SK-N-DZ (cell line): ENCODE measurements at regions not wholly inside any gene's neighbourhood (a gene's known extent, or its start where the extent isn't known, plus 50 kb on each side); places are given as distances from the start of the nearest gene placed in this dataset.
"Not testable (repeated sequence)": the region's sequence is repeated elsewhere in the genome, so short reads cannot be mapped to it uniquely, and the experiment has no call there.

Source experiments
- DNase-seq: peaks from one replicate; pipeline ENCODE4 v3.0.0-alpha.2; 2015; ENCODE audit warnings: low spot score

DNA sequence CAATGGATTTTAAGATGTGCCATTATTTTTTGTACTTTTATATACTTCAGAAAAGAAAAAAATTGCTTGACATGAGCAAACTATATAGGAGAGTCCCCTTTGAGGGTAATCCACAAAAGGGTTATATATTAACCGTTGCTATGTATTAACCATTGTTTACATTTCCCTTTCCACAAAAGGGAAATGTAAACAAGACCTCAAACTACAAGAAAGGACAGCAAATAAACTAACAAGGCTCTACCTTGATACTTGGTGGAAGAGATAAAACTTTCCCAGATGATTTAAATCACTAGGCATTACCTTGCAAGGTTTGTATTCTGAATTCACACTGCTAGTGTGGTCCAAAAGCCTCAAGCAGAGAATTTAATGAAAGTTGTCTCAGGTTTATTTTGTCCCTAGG, 616.3 kb upstream of the BCHE start:
- DNase-seq, result no peak

DNA sequence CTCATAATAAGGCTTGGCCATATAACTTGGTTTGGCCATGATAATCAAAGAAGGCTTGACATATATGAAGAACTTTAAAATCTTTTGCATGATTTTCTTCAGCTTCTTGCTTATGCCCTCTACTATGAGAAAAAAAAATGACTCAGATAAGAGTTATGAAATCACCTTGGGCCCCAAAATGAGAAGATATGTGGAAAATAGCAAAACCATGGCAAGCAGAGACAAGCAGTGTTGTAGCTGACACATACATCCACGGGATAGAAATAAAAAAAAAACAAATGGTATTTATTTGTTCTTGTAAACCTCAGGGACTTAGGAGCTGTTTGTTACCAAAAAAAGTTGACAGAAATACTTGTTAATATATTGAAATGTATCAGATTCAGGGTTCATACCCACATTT, 614.8 kb upstream of the BCHE start:
- DNase-seq, result no peak

DNA sequence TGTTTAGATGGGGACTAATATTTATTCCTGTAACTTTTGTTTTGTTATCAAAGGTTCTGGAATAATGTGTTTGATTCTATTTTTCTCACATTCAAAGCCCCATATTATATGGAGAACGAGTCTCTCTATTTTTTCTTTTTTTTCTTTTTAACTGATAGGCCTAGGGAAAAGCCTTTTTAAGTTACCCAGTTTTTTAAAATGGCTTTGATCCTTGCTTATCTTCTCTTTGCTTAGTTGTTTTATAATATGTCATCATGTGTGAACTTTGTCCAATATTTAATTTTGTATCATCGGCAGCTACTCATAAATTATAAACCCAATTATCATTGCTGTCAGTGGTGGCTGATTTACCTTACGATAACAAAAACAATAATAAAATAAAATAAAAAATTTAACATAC, 610.3 kb upstream of the BCHE start:
- no peak for DNase-seq

DNA sequence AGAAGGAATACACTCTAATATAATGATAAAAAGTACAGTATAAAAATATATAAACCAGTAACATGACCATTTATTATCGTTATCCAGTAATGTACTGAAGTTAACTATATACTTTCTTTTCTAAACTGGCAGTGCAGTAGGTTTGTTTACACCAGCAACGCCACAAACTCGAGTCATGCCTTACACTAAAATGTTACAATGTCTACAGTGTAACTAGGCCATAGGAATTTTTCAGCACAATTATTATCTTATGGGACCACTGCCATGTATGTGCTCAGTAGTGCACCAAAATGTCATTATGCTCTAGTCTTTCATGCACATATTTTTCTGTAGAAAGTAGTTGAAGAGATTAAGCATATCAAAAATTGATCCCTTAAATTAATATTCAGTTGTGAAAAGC, 609.8 kb upstream of the BCHE start:
- DNase-seq, result no peak

DNA sequence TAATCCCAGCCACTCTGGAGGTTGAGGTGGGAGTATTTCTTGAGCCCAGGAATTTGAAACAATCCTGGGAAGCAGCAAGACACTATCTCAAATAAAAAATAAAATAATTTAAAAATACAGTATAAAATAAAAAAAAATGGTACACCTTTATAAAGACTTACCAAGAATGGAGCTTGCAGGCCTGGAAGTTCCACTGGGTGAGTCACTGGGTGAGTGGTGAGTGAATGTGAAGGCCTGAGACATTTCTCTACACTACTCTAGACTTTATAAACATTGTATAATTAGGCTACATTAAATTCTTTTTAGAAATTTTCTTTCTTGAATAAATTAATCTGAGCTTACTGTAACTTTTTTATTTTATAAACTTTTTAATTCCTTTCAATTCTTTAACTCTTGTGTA, 609.1 kb upstream of the BCHE start:
- no peak for DNase-seq

DNA sequence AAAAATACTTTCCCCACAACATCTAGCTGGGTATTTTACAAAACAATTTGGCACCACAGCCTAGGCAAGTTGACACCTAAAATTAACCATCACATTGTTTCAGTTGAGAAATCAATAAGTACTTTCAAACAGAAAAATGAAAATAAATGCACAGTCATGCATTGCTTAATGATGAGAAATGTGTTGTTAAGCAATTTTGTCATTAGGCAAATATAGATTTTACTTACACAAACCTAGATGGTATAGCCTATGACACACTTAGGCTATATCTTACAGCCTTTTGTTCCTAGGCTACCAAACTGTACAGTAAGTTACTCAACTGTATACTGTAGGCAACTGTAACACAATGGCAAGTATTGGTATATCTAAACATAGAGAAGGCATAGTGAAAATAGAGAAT, 608.6 kb upstream of the BCHE start:
- no peak for DNase-seq

DNA sequence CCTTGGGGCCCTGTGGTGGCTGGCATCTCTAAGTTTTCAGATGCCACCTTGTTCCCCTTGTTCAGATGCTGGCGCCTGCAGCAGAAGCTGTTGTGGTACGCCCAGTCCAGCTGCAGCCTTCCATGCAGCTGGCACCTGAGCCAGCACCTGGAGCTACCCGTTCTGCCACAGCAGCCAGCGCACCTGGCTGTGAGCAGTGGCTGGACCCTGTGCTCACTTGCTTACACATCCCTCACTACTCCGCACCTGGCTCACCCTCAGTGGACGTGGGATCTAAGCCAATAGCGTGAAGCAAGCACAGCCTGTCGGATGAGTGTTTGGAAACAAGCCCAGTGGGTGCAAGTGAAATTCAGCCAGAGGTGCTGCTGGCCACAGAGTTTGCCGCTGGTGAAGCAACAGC, 607.5 kb upstream of the BCHE start:
- no peak for DNase-seq

DNA sequence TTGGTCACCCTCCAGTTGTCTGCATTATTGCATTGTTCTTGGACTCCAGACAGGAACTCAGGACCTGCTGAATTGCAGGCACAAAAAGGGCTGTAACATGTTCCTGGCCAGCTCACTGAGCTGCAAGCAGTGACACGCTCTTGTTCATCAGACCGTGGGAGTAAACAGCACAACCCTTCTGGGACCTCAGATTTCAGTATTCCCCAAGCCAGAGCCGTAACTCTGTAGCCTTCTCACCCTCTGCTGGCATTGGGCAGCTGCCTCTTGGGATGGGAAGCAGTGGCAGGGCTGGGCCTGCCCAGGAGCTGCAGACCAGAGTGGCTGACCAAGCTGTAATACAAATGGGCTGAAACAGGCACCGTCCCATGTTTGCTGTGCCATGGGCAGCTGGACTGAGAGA, 607.1 kb upstream of the BCHE start:
- DNase-seq, result no peak

DNA sequence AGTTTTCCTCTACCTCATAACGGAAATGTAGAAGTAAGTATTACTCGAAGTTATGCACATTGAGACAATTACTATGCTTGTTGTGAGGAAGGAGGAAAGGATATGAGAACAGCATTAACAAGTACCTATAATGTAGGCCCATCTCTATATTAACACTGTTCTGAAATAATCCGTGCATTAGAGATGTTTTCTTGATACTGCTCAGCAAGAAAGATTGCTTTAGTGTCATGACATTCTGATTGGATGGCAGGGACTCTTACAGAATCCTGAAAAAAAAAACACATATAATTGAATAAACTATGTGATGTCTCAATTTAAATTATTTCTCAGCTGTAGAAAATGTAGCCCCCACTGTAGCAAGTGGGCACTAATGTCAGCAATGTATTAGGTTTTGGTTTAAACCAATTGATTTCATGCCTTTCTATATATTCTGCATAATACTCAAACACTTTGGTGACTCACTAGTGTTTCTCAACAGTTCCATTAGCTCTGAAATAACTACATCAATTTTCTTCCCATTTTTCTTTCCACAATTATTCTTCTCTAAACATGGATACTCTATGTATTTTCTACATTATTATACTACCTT, 598.3 kb upstream of the BCHE start:
- DNase-seq, result no peak

DNA sequence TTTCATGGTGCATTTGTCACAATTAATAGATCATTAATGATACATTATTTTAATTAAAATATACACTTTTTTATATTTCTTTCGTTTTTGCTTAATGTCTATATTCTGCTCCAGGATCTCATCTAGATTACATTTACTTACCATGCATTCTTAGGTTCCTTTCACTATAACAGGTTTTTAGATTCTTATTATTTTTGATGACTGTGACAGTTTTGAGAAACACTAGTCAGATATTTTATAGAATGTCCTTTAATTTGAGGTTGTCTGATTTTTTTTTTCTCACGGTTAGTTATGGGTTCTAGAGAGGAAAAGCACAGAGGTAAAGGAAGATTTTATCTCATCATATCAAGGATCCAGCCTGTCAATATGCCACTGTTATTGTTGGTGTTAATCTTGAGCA, 595.8 kb upstream of the BCHE start:
- DNase-seq, result no peak

DNA sequence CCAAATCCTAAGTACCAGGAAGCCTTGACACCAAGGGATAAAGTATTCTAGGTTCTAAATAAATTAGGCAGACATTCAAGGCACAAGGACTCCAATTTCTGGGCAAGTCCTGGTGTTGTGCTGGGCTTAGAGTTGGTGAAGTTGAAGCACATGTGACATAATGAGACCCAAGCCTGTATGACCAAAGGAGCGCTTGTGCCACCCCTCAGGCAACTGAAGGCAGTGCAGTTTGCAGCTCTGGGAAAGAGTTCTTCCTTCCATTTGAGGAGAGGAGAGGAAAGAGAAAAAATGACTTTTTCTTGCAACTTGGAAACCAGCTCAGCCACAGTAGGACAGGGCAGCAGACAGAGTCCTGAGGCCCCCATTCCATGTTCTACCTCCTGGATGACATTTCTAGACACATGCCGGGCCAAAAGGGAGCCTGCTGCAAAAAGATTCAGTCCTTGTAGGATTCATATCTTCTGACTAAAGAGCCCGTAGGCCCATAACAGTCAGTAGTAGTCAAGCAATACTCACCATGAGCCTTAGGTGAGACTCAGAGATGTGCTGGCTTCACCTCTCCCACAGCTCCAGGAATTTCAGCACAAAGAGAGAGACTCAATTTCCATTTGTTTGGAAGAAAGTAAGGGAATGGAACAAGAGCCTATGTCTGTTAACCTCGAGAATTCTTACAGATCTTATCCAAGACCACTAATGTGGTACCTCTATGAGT, 588.8 kb upstream of the BCHE start:
- DNase-seq, result no peak

DNA sequence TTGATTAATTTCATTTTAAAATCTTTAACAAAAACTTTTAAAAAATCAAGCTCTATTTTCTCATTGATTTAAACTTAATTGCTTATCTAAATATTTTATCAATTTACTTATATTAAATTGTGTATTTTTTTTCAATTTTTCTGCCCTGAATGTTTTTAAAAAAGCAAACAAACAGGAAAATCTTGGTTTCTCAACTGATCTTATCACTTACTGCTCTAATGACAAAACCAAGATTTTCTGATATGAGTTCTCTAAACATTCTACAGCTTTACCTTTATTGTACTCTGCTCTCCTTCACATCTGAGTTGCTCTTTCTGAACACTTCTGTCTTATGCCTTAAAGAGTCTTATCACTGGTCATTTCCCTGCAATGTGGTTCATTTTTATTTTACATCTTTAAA, 587.8 kb upstream of the BCHE start:
- no peak for DNase-seq

DNA sequence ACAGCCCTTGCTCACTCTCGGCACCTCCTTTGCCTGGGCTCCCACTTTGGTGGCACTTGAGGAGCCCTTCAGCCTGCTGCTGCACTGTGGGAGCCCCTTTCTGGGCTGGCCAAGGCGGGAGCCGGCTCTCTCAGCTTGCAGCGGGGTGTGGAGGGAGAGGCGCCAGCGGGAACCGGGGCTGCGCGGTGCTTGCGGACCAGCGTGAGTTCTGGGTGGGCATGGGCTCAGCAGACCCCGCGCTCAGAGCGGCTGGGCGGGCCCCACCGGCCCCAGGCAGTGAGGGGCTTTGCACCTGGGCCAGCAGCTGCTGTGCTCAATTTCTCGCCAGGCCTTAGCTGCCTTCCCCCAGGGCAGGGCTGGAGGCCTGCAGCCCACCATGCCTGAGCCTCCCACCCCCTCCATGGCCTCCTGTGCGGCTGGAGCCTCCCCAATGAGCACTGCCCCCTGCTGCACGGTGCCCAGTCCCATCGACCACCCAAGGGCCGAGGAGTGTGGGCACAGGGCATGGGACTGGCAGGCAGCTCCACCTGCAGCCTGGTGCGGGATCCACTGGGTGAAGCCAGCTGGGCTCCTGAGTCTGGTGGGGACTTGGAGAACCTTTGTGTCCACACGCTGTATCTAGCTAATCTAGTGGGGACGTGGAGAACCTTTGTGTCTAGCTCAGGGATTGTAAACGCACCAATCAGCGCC, 586.7 kb upstream of the BCHE start:
- not testable (repeated sequence) for DNase-seq

DNA sequence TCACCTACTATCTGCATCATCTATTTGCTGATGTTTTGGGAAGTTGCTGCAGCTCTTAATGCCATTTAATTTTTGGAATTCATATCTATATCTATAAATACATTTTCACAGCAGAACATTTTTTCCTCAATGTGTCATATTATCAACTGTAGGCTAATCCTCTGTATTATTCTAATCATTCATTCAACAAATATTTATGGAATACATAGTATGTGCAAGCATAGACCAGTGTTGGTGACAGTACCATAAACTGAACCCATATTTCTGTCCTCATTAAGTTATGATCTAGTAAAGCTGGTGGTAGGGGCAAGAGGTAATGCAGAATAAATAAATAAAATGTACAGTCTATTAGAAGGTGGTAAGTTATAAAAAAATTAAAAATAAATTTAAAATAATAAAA, 585.3 kb upstream of the BCHE start:
- DNase-seq, result no peak

DNA sequence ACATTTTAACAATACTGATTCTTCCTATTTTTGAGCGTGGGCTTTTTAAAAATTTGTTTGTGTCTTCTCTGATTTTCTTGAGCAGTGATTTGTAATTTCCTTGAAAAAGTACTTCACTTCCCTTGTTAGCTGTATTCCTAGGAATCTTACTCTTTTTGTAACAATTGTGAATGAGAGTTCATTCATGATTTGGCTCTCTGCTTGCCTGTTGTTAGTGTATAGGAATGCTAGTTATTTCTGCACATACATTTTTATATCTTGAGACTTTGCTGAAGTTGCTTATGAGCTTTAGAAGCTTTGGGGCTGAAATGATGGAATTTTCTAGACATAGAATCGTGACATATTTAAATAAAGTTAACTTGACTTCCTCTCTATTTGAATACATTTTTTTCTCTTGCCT, 582.8 kb upstream of the BCHE start:
- DNase-seq, result no peak

DNA sequence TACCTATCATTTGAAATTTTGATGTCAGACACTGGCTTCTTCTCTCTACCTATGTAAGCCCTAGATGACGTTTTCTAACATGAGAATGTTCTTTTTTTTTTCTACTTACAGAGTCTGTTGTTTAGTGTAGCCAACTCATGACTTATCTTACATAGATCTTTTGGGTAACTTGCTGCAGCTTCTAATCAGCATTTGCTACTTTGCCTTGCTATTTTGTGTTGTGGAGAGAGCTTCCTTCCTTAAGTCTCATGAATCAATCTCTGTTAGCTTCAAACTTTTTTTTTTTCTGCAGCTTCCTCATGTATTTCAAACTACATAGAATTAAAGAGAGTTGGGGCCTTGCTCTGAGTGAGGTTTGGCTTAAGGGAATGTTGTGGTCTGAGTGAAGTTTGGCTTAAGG, 568.7 kb upstream of the BCHE start:
- DNase-seq, result no peak

DNA sequence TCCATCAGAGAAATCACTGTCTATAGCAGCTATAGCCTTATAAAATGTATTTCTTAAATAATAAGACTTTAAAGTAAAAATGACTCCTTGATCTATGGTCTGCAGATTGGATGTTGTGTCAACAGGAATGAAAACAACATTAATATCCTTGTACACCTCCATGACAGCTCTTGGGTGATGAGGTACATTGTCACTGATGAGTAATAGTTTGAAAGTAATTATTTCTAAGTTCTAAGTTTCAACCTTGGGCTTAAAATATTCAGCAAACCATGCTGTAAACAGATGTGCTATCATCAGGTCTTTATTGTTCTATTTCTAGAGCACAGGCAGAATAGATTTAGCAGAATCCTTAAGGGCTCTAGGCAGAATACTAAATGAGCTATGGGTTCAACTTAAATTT, 568.2 kb upstream of the BCHE start:
- no peak for DNase-seq

DNA sequence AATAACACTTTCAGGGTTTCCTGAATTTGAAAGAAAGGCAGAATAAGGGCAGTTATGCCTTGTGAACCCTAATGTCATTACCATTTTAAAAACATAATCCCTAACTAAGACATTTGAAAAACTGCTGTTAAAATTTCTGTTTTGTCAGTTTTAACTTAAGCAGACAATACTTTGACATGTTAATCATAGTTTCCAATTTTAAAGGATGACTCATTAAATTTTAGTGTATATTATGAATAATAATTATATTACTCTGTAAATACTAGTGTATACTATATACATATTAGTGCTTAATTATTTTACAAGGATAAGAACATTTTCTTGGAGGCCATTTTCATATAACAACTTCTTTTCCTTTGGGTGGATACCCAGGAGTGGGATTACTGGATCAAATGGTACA, 553.1 kb upstream of the BCHE start:
- no peak for DNase-seq

DNA sequence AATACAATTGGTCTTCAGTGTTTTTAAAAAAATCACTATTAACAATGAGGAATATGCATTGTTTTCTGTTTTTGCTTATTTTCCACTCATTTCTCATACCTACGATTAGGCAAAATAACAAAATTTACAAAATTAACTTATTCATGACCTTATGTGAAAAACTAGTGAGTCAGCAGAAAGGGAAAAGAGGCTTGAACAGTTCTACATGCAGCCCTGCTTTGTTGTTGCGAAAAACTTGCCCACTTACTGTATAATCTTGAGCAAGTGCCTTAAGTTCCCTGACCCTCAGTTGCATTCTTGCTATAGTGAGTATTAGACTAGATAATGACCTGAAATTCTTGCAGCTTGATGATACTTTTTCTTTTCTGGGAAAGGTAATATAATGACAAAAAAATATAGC, 551.1 kb upstream of the BCHE start:
- DNase-seq, result no peak

DNA sequence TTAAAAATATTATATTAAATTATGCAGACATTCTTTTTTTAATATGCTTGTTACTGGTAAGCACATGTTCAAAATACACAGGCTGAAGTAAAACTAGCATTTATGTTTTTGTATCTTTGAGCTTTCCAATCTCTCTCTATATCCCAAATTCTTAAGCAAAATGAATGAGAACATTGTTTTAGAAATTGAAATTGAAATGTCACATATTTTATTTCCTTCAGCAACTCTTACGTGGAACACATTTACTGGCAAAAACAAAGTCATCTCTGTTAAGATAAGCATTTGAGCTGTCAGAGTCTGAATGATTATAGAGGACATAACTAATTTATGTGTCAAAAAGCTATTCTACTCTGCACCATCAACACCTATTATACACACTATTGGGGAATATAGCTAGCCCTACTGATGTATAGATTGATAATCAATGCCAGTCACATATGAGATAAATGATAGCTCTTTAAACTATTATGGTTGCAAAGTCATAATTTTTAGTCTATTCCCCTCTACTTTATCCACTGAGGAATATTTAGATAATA, 535.4 kb upstream of the BCHE start:
- no peak for DNase-seq

DNA sequence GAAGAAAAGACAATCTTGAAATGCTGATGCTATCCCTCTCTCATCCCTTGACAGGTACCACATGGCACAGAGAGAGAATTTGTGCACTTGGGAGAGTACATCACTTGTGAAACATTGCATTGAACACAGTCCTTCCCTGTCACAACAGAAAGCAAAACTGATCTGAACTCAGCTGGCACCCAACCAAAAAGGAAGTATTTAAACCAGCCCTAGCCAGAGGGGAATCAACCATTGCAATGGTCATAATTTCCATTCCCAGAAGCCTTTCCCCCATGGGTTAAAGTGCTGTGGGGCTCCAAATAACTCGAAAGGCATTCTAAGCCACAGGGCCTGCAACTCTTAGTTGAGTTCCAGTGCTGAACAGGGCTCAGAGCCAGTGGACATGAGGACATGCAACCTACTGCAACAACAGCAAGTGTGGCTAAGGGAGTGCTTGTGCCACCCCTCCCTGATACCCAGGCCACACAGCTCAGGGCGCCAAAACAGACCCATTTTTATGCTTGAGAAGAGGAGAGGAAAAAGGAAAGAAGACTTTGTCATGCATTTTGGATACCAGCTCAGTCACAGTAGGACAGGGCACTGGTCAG, 530.8 kb upstream of the BCHE start:
- DNase-seq, result no peak

DNA sequence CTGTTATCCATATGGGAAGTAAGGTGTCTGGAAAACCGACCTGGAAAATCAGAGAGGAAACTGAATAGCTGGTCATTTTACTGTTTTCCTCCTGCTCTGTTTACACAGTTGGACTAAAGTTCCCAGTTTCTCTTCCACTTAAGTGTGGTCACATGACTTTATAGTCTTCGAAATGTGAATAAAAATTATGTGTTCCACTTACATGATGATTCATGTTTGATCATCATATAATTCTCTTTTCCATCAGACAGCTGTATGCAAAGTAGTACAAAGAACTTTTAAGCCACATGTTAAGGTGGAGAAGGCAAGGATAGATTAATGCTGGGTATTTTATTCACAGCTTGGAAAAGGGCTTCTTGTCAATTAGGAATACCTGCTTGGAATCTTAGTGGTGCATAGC, 525.5 kb upstream of the BCHE start:
- DNase-seq, result no peak

DNA sequence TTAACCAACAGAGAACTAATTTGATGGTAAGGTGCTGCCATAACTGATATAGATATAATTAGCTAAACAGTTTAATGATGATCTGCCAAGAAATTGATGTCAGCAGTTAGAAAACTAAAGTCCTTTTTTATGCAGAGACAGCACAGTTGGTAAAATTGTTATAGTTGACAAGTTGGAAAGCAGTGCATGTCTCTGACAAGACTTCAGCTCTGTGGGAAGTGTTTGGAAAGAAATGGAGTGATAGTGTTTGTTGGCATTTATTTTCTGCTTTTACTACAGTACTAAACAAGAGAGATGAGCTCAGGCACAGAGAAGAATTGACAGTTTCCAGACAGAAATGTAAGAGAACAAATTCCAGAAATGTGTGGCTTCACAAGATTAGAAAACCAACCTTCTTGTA, 523.5 kb upstream of the BCHE start:
- DNase-seq, result no peak
